NCI-H82 treated with DMSO at 0.1 percent for 48 hours (cell line): ENCODE measurements at regions not wholly inside any gene's neighbourhood (a gene's known extent, or its start where the extent isn't known, plus 50 kb on each side); places are given as distances from the start of the nearest gene placed in this dataset.

ENCODE experiments used
- DNase-seq: peaks from one replicate; lab custom pipeline; 2025; ENCODE audit not compliant: unreplicated experiment; lab: John Stamatoyannopoulos, UW

- DNase-seq = no peak
Observed at GRCh38 chr5:115072266-115073064, 97.2 kb downstream of the TRIM36 start.

- DNase-seq = no peak
Observed at GRCh38 chr5:115070737-115071136, 99.0 kb downstream of the TRIM36 start.

GRCh38 chr5:115069087-115069968 is 100.4 kb downstream of the TRIM36 start:
- no peak for DNase-seq

GRCh38 chr5:115068239-115069086 is 101.2 kb downstream of the TRIM36 start:
- no peak for DNase-seq

DNA sequence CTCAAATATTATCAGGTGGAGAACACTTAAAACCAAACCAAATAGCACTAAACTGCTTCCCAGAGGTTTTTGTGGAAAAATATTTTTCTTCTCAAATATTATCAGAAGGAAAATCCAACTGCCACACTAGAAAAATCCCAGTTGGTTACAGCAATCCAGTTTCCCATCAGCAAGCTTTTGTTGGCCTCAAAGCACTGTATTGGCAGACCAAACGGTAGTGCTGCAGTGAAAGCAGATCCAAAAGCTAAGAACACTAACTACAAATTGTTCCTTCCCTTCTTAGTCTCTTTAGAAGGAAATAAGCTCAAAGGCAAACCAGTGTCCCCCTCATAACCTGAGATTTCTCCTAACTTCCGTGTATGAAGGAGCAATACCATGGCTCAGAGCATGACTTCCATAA is 105.3 kb downstream of the TRIM36 start:
- DNase-seq = no peak

DNA sequence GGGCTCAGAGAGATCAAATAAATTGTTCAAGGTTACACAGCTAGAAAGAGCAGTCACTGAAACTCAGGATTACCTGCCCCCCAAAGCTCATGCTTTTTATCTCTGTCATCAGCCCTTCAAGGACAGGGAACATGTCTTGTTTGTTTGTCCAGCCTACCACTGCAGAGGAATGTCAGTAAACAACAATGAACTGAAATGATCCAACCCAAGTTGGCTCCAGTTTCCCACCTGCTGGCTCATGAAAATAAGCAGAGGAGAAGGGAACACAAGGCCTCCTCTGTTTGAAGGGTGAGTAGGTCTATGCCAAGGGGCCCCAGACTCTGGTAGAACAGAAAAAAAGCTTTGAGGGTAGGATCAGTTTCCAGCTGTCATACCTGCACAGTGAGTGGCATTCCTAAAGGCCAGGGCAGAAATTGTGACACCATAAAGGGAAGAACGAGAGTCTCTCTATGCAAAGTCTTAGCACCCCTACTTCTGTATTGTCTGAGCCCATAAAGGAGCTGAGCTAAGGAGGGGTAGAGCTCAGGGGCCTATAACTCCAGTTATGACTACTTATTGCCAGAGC is 115.2 kb downstream of the TRIM36 start:
- no peak for DNase-seq

- DNase-seq = no peak
Observed at GRCh38 chr5:115052948-115053347, 116.8 kb downstream of the TRIM36 start.

DNA sequence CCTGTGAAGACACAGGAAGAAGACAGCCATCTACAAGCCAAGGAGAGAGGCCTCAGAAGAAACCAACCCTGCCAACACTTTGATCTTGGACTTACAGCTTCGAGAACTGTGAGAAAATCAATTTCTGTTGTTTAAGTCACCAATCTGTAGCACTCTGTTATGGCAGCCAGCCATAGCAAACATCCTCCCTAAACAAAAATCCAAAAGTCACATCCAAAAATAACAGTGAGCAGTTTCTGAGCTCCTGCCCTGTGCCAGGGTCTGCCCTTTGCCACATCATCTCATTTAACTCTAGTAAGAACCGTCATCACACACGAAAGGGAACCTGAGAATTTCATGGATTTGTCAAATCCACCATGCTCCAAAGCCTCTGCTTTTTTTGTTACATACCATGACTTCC is 118.8 kb downstream of the TRIM36 start:
- no peak for DNase-seq

DNA sequence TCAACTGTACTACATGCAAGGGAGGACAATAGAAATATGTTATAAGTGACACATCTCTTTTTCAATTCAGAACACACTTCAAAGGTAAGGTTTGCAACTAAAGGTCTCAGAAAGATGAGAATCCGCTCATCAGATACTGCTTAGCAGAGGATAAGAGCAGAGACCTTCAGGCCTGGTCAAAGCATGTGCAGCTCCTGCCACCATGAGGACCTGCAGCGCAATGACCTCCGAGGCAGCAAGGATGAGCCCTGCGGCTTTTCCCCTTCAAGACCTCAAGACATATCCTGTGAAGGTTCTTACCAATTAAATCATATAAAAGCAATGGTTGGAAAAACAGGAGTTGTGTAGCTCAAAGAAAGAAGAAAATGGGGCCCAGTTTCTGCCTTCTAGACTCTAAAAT is 135.8 kb downstream of the TRIM36 start:
- DNase-seq = no peak

DNA sequence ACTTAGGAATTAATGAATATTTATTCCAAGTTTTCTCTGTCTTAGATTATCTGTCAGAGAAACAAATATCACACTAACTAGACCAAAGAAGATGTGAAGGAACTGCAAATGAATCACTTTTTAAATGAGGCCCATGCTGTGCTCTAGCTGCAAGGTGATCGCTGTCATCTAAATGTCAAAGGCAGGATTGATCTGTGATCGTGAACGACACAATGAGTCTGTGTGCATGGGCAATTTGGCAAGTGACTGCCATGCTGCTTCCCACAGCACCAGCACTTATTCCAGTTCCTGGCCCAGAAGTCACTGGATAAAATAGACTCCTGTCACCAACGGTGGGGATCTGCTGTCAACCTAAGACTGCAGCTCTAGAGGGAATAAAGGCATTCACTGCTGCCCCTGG is 141.2 kb downstream of the TRIM36 start:
- DNase-seq = no peak

DNA sequence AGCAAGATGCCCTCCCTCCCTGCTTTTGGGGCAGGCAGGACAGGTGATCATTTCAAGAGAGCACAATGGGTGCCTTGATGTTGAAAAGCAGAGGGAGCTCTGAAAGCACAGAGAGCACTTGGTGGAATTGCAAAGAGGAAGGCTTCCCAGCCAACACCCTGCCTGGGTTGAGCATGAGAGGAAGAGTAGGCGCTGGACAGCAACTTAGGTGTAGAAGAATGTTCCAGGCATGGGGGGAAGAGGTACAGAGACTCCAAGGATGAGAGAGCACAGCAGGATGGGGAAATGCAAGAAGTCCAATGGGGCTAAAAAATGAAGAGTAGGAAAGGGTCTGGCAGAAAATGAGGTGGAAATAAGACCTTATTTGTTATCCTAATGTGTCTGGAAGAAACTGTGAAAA is 144.8 kb downstream of the TRIM36 start:
- no peak for DNase-seq

DNA sequence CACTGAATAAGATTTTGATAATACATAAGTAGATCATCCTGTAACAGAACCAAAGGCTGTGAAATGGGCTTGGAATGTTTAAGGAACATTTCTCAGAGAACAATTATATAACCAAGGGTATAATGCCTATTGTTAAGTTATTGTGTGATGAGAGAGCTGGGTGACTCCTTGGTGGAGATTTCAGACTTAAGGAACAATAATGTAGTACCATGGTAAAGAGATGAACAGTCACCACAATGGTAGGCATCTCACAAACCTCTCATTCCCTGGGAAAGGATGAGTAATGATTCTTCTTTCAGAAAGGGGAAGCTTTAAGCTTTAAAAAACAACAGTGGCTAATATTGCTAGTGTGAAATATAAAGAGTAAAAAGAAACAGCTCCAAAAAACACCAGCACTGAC is 147.4 kb downstream of the TRIM36 start:
- DNase-seq = no peak

GRCh38 chr5:115016646-115017045 is 153.1 kb downstream of the TRIM36 start:
- DNase-seq = no peak

GRCh38 chr5:114999176-114999575 is 170.5 kb downstream of the TRIM36 start:
- DNase-seq = no peak

GRCh38 chr5:114989512-114989911 is 180.2 kb downstream of the TRIM36 start:
- no peak for DNase-seq

GRCh38 chr5:114988096-114988495 is 181.6 kb downstream of the TRIM36 start:
- DNase-seq = no peak

GRCh38 chr5:114984796-114985195 is 184.9 kb downstream of the TRIM36 start:
- no peak for DNase-seq

GRCh38 chr5:114981111-114981510 is 188.6 kb downstream of the TRIM36 start:
- no peak for DNase-seq

DNA sequence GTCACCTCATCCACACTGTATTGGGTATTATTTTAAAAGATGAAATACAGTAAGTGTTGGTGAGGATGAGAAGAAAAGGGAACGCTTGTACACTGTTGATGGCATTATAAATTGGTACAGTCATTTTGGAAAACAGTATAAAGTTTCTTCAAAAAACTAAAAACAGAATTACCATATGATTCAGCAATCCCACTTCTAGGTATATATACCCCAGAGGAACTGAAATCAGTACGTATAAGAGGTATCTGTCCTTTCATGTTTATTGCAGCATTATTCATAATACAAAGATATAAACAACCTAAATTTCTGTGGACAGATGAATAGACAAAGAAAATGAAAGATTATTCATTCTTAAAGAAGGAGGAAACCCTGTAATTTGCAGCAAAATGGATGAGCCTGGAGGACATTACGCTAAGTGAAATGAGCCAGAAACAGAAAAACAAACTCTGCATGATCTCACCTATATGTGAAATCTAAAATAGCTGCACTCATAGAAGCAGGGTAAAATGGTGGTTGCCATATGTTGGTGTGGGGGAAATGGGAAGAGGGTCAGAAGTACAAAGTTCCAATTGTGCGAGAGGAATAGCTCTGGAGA is 191.6 kb downstream of the TRIM36 start:
- no peak for DNase-seq

GRCh38 chr5:114969482-114969881 is 200.2 kb downstream of the TRIM36 start:
- no peak for DNase-seq

DNA sequence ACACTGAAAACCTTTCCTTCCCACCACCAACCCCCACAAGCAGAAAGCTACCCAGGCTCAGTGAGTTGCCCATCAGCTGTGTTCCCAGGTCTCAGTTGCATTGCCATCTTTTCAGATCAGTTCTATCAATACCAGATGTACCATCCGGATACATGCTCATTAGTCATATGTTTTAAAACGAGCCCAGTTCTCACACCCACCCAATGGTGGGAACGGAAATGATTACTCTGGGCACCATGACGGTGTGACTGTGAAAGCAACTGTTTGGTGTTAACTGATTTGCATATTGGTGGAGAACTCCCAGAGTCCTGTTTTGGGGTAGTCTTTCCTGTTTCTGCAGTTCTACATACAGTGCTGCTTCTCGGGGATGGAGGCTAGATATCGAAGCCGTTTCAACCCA is 212.3 kb downstream of the TRIM36 start:
- no peak for DNase-seq
